ENCODE measurements at regions not wholly inside any gene's neighbourhood (a gene's known extent, or its start where the extent isn't known, plus 50 kb on each side); places are given as distances from the start of the nearest gene placed in this dataset.

DNA sequence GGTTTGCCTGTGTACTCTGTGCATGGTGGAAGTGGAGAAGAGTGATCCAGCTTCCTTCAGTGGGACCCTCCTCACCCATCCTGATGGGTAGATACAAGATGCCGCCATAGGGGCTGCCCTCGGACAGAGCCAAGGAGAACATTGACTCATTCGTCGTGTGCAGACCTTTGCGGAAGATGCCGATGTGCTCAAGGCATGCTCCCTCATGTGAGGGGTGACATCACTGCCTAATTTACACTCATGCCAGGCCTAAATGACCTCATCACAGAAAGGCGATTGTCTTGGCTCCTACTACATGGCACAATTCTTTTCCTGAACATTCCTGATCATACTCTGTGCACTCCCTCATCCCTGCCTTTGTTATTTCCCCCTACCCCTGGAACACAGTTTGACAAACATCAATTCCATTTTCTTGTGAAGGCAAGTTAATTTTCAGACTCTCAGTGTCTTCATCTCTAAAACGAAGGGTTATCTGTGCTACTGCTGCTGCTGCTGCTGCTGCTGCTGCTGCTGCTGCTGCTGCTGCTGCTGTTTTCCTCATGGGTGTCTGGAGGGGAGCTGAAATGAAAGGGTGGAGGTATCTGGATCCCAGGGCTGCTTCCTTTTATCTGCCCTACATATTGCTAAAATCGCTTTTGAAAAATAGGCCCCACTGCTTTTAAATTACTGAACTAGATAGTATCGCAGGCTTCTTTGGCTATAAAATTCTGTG lies 146.5 kb upstream of the ARGLU1 start:
- DNase-seq (ENCODE audit: extremely low read depth, low read depth, low spot score) = no peak

DNA sequence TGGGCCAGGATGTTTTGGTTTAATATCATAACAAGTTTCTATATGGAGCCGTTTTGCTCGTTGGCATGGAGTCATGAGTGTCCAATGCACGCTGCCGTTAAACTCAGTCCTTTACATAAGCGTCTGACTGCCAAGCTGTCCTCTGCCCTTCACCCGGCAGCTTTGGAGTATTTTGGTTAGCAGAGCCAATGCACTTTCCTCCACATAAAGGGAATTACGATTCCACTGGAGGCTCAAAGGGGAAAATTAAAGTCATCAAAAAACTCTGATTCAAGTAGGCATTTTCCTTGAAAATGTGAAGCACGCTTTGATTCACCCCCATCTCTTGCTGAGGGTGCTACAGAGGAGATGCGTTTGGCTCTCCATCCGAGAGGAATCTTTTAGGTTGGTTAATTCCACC lies 144.4 kb upstream of the ARGLU1 start:
- no peak for DNase-seq (ENCODE audit: extremely low read depth, low read depth, low spot score)

DNA sequence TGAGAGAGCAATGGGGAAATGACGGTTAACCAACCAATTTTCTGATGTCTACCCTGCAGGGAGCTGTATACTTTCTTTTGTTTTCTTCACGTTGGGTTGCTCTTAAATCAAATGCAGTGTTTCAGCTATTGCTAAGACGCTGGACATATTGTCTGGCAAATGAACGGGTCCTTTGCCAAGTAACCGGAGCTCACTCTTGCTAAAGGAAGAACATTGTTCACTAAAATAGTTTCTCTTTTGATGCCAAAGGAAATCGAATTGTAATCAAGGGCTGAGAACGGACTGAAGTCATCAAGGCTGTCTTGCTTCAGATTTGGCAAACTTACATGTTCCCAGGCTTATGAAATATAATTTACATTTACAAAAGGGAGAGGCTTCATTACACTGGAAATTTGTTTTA lies 142.3 kb upstream of the ARGLU1 start:
- no peak for DNase-seq (ENCODE audit: extremely low read depth, low read depth, low spot score)

DNA sequence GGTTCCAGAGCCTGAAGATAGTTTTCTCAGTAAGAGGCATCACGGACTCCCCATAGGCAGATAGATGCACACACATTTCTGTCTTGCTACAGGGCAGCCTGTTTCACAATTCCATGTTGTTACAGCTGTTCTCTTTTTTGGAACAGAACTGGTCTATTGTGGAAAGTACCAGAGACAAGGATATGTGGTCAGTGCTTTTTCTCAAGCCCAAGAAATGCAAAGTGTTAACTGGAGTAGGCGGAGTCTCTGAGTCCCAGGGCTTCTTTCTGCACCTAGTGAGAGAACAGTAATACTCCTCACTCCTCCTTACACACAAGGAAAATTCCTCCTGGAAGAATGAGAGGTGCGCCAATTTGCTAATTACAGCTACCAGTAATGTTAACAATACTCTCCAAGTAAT lies 141.6 kb upstream of the ARGLU1 start:
- no peak for DNase-seq (ENCODE audit: extremely low read depth, low read depth, low spot score)

DNA sequence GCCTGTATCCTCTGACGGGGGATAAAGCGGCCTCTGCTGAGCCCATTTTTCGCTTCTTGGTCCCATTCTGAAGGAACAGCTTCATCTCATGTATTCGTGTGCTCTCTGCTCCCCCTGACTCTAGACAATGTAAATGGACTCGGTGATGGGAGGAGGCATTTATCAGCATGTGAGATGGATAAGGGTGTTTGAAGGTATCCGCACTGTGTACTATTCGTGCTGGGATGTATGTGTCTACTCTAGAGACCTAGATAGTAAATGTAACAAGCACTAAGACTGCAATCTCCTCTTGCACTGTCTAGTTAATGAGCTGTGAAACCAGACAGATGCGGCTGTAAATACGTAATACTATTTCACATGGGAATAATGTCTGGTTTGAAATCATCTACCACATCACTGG lies 134.6 kb upstream of the ARGLU1 start:
- DNase-seq (ENCODE audit: extremely low read depth, low read depth, low spot score) = no peak

DNA sequence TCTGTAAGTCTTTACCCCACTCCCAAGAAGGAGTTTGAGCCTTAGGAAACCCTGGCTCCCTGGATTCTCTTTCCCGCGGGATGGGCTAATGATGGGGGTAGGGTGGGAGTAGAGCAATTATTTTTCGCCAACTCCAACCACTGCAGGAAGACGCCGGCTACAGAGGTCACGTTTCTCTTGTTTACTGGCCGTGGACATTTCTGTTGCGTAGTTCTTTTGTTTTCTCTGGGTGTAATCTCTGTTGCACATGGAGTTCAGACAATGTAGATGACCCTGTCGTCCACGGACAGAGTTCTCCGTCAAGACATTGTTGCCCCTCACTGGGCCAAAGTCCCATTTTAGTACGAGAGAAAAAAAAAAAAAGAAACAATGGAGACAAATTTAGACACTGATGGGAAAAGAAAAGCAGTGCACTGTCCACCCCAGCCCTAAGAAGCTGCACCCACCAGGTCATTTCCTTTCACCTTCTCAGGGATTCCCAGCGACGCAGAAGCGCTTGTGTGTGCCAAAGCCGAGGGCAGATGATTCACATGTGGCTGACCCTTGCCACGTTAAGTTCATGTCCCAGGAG lies 133.9 kb upstream of the ARGLU1 start:
- no peak for DNase-seq (ENCODE audit: extremely low read depth, low read depth, low spot score)

DNA sequence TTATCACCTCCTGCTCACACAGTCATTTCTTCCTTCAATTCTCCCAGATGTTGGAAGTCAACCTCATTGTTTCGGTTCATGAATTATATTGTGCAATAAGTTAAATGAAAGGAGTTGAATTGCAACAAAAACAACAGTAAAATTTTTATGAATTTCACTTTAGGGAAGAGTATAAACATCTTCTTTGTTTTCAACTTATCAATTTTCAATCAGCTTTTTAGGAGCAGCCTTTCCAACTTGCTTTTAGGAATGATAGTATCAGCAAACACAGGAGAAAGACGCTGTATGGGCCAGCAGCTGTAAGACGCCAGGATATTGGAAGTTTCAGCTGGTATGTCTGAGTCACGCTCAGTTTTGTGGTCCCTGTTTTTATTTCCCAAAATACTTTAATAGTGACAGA lies 132.5 kb upstream of the ARGLU1 start:
- DNase-seq (ENCODE audit: extremely low read depth, low read depth, low spot score) = no peak

DNA sequence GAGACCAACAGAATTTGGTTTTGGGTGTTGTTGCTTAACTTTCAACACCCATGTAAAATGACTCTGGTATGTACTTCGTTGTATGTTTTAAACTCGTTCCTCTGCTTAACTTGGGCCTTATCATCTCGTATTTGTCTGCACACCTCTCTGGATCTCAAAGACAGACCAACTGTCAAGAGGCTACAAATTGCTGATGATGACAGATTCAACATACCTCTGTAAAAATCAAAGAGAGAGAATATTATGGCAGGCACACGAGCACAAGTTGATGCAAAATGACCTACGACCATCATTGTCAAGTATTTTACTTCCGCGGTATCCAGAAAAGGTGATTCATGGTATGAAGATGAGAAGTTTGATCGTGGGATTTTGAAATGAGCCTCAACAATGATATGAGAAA lies 132.1 kb upstream of the ARGLU1 start:
- DNase-seq (ENCODE audit: extremely low read depth, low read depth, low spot score) = no peak

DNA sequence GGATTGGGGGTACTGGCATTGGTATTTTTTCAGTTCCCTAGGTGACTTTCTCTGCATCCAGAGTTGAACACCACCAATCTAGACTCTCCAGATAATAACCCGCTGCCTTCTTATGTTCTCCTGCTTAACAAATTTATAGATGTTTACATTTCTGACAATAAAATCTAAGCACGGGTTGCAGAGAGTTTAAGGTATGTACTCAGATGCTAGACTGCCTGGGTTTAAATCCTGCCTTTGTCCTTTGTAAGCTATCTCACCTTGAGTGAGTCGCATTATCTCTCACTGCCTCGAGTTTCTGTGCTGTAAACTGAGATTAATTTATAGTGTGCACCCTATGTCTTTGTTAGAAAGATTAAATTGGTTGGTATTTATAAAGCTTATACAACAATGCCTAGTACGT lies 131.4 kb upstream of the ARGLU1 start:
- no peak for DNase-seq (ENCODE audit: extremely low read depth, low read depth, low spot score)

DNA sequence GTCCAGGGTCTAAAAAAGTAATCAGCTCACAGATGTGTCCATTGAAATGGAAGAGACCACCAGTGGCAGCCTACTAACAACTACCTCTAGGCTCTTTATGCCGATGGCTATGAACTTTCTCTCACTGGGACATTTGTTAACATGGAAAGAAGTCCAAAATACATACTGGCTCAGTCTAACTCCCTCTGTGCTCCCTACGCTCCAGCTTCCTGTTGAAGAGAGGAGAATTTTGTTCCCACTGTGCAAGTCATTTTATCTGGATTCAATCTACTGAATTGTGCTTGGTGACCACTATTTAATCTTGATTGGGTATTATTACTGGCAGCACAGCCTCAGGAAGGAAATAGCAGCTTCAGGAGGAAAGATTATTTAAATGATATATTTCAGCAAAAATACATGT lies 128.8 kb upstream of the ARGLU1 start:
- DNase-seq (ENCODE audit: extremely low read depth, low read depth, low spot score) = no peak

DNA sequence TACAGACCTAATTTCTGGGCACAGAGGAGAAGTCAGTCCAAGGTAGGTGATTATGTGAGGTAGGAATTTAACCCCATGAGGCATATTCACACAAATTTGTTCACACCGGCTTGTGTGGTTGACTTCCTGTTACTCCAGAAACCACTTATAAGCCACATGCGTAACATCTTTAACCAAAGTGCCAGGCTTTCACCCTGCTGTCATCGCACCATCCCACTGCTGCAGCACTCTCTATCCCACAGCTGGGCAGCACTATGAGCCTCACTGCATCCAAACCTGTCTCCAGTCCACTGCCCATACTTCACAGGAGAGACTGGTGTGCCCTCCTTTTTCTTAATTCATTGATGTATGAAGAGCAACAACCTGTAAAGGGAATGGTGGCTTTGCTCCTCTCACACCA lies 128.2 kb upstream of the ARGLU1 start:
- DNase-seq (ENCODE audit: extremely low read depth, low read depth, low spot score) = no peak

DNA sequence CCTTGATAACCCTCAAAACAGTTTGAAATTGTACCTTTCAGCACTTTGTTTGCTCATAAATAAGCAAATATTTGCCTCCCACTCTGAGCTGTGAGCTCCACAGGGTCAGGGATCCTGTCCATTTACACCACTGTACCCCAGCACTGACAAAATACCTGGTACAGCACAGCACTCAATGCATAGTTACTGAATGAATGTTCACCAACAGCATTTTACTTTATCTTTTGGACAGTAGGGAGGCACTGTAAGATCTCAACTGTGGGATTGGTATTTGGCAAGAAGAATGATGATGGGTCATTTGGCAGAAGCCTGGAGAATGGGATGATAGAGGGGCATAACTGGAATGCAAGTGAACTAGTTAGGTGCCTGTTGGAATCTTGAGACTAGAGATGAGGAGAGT lies 127.2 kb upstream of the ARGLU1 start:
- no peak for DNase-seq (ENCODE audit: extremely low read depth, low read depth, low spot score)

DNA sequence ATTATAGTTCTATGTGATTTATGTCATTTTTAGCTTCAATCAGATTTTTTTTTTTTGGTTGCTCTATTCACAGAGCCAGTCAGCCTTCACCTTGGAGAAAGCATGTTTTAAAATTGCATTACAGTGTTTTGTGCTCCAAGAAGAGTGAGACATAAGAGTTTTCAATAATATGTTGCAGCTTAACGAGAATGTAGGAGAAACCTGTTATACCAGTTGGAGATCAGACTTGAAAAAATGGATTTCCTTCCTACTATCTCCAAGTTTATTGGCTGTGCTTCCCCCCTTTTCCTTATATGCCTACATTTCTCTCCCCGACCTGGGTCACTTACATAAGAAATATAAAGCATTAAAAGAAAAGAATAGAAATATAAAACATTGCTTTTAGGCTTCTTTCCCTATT lies 123.9 kb upstream of the ARGLU1 start:
- no peak for DNase-seq (ENCODE audit: extremely low read depth, low read depth, low spot score)

DNA sequence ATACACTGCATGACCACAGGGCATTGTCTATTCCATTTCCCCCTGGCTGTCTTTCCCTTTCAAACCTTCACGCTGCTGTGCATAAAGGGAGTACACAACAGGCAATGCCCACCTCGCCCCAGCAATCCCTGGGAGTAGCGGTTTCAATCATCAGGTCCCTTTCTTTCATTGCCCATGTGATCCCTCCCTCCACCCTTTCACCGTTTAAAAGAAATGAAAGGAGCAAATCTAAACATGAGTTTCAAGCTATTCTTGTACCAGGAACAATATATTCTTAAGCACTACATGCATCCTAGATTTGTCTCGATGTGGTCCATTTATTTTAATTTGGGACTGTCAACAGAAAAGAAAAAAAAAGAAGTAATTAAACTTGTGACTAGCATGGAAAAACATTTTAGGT lies 123.4 kb upstream of the ARGLU1 start:
- no peak for DNase-seq (ENCODE audit: extremely low read depth, low read depth, low spot score)

DNA sequence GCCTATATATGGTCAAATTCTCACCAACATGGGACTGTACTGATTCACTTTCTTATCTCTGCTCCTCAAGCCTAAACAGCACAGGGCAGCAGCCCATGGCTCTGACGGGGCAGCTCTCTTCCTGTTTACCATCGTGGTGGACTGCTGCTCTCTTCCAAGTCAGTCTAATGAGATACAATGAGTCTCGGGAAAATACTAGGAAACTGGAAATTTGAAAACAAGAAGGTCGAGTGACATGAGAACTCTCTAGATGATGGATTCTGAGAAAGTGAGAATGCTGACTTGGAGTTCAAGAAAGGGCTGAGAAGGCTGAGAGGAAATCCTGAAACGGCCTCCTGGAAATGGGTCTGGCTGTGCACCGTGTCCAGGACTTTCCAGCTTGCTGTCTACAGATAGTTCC lies 122.8 kb upstream of the ARGLU1 start:
- peak; percentile 97 for DNase-seq (ENCODE audit: extremely low read depth, low read depth, low spot score)

DNA sequence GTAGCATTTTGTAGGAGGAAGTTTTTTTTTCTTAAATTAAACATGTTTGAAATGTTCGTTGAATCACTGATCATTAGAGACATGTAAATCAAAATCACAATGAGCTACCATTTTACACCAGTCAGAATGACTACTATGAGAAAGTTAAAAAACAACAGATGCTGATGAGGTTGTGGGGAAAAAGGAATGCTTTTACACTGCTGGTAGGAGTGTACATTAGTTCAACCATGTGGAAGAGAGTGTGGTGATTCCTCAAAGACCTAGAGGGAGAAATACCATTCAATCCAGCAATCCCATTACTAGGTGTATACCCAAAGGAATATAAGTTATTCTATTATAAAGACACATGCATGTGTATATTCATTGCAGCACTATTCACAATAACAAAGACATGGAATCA lies 122.0 kb upstream of the ARGLU1 start:
- DNase-seq (ENCODE audit: extremely low read depth, low read depth, low spot score) = no peak

DNA sequence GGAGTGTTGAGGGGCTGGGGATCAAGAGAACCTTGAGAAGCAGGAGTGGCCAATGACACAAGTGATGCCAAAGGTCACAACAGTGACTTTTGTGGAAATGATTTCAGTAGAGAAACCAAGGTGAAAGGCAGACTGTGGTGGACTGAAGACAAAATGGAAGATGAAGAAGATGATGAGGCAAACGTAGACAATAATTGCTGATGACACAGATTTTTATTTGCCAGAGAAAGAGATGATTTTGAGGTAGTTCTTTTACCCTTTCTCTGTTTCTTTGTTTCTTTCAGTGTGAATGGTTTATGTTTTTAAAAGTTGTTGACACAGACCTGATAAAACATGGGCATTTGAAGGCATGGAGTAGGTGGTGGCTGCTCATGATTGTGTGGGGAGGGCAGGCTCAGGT lies 121.0 kb upstream of the ARGLU1 start:
- DNase-seq (ENCODE audit: extremely low read depth, low read depth, low spot score) = no peak

DNA sequence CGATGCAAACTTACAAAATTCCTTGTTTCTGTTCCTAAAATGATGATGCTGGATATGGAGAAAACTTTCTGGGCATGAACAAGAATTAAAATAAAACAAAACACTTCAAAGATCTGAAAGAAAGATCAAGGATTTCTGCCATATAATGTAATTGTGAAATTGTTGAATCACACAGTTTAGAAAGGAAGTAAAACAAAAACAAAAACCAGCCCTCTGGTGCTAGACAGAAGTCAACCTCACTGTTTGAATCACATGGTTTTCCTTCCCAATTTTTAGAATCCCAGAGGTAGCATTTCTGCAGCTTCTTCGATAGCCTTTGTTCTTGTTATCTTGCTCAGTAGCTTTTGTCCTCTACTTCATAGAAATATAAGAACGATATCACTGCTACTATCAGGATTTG lies 118.2 kb upstream of the ARGLU1 start:
- no peak for DNase-seq (ENCODE audit: extremely low read depth, low read depth, low spot score)

DNA sequence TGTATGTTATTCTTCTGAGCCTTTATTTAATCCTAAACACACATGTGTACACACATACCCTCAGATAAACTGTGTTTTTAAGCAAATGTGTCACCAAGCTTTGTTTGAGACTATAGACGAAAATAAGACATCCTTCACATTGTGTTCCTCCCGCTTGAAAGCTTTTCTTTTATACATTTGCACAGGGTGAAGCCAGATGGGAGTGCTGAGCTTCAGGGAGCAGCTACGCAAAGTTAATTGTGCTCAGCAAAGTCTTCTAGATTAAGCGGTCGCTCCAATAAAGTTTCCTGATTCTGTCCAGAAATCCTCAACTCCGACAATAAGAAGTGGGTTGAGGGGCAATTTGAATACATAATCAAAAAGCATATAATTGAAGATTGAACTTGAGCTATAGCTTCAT lies 117.2 kb upstream of the ARGLU1 start:
- no peak for DNase-seq (ENCODE audit: extremely low read depth, low read depth, low spot score)

DNA sequence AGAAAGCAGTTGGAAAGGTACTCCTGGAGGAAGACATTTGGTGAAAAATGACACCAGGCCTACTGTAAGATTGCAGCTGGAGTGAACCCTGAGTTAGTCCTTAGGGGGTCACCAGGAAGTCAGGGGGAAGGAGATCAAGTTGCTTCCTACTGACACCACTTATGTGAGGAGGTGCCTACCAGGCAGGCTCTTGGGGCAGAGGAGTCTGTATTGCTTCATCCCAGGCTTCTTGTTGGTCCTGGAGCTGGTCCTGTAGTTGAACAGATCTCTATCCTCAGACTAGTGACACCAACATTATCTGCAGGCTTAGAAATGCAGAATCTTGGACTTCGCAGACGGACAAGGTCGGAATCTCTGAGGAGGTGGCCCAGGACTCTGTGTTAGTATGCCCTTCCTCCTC lies 116.0 kb upstream of the ARGLU1 start:
- no peak for DNase-seq (ENCODE audit: extremely low read depth, low read depth, low spot score)

DNA sequence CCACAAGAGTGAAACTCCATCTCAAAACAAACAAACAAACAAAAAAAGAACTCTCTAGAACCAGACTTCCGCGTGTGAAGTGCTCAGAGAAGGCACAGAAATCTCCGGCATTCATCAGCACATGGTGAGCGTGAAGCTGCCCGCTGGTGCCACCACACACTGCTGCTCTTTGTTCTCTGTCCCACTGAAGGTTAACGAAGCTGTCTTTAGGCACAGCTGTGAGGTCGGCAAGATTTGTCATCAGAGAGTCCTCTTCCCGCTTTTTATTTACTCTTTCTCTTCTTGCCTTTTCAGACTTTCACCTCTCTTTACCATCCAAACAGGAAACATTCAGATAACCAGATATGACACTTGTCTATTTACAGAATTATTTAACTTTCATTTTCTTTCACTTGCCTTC lies 115.2 kb upstream of the ARGLU1 start:
- no peak for DNase-seq (ENCODE audit: extremely low read depth, low read depth, low spot score)

DNA sequence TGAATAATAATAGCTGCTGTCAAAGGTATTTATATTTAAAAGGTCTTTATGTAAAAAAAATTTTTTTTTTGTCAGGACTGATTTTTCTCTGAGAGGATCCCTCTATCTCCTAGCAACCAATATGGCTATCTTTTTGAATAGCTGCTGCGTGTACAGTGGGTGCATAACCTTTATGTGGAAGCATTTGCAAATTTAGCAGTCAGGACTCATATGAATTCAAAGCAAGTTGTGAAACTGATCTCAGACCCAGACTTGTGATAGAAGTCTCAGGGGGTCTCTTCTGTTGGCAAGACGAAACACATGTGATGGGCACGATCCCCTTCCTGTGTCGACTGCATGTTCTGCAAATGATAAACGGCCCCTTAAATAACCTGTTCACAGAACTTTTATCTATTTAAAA lies 114.1 kb upstream of the ARGLU1 start:
- no peak for DNase-seq (ENCODE audit: extremely low read depth, low read depth, low spot score)

DNA sequence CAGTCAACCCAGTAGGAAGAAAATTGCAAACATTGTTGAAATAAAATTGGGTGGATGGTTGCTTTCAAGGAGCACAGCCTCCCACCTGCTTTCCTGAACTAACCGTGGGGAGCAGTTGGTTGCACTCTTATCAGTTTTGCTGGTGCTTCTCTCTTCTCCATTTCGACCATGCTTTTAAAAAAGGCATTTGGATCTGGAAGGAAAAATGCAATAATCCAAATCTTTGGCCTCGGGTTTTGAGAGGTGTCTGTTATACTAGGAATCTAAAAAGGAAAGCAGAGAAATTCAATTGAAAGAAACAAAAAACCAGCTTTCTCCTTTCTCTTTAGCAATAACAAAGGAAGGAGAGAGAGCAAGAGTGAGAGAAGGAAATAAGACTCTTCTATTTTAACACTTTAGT lies 113.6 kb upstream of the ARGLU1 start:
- no peak for DNase-seq (ENCODE audit: extremely low read depth, low read depth, low spot score)
